Suppressor macrophage treated with lipopolysaccharide for 4 hours (primary cell): ENCODE measurements at regions not wholly inside any gene's neighbourhood (a gene's known extent, or its start where the extent isn't known, plus 50 kb on each side); places are given as distances from the start of the nearest gene placed in this dataset.
"Not testable (repeated sequence)": the region's sequence is repeated elsewhere in the genome, so short reads cannot be mapped to it uniquely, and the experiment has no call there.

Experiments used
- DNase-seq: peaks from one replicate; pipeline ENCODE4 v3.0.0-alpha.2; 2020

DNA sequence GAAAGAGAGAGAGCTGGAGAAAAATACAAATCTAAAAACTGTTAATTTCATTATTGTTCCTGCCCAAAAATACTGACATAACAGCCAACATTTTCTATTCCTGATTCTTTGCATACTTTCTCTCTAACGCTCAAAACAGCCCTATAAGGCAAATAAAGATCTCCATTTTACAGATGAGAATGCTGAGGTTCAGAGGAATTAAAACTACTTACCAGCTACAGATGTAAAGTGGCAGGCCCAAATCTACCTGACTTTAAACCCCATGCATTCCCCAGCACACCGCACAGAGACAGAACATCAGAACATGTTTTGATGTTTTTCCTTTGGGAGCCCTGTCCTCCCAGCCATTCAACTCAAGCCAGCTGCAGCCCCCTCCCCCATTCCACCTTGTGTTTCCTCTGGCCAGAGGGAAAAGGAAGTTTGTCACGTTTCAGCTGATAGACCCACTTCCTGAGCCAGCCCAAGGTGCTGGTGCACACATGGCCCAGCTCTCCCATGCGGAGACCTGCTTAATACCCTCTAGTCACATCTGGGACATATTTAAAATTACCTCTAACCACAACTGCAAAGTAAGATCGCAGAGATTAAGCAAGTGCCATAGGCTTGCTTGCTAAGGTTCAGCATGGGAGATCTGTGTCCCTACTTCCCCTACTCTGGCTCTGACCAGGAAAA lies 133.1 kb upstream of the NFIA start:
- no peak for DNase-seq

DNA sequence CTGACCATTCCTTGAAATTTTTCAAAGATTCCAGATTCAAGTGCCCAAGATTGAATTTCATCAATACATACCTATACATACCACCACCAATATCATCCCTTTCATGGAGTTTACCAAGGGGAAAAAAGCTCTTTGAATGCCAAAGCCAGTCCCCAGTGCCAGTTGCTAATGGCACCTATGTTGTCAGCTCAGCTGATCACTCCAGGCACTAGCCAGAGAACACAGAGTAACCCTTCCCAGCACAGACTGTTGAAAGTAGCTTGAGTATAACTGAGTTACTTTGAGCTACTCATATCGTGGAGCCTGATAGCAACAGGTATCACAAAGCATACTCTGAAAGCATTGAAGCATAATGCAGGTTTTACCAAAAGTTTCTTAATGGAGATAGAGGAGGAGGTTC lies 133.9 kb upstream of the NFIA start:
- no peak for DNase-seq

DNA sequence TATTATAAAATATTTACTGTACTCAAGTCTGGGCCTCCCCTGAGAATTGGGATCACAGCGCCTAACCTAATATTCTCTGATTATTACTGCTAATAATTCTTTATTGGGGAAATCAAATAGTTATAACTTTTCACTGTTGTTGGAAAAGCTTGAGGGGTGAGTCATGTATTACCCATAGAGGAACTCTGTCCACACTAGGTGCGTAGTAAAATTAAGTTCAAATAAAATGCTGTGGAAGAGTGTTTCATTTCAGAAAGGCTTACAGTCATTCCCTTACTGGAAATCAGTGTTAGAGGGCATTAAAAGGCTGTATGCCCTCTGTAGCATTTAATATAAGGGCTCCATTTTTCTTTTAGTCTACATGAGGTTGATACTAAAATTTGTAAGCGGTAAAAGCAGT lies 135.0 kb upstream of the NFIA start:
- no peak for DNase-seq

DNA sequence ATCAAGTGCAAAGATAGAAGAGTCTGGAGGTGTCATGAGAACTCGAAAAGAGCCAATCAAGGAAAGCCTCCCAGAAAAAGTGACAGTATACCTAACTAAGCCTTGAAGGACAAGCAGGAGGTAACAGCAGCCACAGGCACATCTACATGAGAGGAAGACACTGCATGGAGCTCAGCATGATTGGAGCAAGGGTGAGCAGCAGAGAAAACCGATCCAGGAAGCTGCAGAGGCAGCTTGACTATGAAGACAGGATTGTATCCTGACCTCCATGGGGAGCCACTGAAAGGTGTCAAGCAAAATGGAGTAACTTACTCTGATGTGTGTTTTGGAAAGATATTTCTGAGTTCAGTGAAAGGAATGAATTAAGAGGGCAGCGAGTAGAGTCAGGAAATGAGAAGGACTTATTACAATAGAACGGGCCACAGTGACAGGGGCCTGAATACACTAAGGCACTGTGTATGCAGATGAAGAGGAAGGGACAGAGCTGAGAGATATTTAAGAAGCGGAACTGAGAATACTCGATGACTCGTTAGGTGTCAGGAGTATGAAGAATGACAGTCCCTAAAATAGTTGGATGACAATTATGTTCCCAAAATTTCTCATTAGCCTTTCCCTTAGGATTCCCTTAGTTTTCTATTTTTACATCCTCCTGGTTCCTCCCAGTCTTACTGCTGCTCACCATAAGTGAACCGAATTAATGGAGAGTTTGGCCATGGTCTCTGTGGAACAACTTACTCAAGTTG lies 139.3 kb upstream of the NFIA start:
- peak; percentile 59 for DNase-seq

DNA sequence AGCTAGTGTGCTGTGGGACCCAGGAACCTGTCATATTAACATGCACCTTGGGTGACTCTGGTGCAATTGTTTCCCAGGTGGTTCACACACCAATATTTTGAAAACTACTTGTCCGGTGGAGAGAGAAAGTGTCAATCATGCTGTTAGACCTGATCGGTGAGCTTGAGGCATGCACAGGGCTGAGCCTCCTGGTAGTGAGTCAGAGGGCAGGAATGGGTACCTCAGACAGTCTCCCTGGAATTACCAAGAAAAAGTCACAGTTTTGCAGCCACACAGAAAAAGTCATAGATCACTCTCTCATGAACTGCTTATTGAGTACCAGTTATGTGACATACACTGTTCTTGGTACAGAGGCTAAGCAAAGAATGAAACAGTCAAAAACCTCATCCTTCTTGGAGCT lies 140.1 kb upstream of the NFIA start:
- no peak for DNase-seq

DNA sequence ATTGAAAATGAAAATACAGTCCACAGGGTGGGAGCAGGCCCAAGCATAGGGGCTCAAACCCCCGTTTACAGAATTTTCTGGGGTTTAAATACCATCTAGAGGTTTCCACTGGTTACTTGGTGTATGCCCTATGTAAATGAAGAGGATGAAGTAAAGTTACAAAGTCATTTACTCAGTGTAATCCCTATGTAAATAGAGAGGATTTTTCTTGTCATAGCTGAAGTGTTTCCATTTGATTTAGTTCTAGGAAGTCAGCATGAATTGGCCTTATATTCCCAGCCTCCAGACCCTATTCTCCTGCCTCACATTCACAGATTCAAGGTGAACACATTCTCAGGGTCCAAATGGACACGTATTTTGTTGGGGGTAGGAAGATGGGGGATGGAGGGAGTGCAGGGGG lies 141.7 kb upstream of the NFIA start:
- DNase-seq: not testable (repeated sequence)

DNA sequence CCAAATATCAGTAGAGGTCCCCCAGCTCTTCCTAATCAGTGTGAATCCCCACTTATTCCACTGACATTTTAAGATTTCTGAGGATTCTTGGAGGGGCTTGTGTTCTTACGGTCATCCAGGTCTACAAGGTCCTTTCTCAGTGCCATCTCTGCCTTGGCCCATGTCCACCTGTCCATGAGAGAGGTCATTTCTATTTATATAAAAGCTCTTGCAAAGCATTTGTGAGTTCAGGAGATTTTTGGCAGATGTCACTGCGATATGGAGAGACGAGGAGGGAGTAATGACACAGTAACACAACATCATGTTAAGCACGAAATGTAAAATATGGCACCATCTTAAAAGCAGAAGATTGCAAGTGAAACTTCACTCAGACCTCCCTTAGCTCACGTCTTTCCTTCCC lies 144.6 kb upstream of the NFIA start:
- DNase-seq: no peak

DNA sequence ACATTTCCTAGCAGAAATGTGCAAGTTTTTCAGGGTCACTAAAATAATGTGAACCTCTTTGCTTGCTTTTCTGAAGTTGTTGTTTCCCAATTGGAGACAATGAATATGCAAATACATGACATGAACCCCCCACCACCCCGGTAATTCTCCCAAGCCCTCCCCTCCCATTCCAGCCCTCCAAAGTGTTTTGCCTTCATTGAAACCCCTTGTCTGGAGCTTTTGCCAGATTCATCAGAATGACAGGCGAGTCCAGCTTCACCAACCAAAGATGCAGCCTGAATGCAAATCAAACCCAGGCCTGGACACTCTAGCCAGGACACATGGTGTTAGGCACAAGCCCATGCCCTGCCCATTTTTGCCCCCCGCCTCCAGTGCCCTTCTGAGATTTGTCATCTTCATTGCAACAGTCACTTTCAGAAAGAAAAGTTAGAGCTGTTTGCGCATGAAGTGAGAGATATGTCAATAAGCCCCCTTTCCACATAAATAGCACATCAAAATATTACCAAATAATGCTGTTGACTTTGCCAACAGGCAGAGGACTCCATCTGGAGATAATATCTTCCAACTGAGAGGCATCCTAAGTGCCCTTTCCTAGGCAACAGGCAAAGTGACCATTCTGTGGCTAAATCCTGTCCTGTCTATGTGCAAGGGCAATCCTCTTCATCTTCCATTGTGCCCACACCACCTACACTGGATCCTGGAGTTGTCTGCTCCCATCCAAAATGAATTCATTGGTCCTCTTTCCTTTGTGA lies 145.6 kb upstream of the NFIA start:
- no peak for DNase-seq

DNA sequence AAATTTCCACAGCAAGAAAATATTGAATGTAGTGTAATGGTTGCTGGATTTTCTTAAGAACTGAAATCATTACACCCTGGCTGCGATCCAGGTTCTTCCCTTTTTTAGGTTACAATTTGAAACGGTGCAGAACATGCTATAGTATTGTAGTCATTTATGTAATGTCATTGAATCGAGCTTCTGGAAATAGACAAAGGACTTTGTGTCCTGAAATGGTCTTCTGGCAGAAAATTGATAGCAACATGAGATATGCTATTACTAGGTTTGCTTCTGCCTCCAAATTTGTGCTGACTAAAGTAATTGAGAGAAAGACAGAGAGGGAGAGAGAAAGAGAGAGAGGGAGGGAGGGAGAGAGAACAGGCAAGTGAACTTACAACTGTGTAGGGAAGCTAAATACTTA lies 146.2 kb upstream of the NFIA start:
- no peak for DNase-seq

DNA sequence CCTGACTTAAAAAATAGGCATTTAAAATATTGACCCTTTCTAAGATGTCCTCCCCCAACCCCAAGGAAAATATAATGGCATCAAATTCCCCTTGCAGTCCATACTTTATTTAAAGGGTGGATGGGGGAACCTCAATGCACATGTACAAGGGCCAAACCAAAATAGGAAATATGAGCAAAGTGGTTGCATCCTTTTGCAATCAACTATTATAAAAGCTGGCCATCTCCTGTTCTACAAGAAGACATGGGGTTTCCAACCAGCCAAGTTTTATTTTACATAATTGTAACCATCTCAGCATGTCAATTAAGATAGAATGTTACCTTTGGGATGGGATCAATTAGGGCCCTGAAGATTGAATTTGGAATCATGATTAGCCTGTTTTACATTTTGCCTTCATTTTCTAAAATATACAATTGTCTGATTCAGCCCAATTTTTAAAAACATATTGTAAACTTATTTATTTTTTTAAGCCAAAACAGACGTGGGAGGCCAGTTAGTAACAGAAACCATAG lies 146.7 kb upstream of the NFIA start:
- DNase-seq: no peak

DNA sequence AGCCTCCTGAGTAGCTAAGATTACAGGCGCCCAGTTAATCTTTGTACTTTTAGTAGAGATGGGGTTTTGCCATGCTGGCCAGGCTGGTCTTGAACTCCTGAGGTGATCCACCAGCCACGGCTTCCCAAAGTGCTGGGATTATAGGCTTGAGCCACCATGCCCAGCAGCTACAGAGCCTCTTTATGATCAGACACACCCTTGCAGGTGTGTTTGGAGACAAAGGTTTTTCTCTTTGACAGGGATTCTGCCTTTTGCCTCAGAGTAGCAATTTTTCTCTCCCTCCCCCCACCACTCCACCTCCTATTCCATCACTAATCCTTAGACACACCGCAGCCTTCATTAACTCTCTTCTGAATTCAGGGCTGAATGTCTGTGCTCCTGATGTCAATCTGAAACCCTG lies 152.2 kb upstream of the NFIA start:
- no peak for DNase-seq

DNA sequence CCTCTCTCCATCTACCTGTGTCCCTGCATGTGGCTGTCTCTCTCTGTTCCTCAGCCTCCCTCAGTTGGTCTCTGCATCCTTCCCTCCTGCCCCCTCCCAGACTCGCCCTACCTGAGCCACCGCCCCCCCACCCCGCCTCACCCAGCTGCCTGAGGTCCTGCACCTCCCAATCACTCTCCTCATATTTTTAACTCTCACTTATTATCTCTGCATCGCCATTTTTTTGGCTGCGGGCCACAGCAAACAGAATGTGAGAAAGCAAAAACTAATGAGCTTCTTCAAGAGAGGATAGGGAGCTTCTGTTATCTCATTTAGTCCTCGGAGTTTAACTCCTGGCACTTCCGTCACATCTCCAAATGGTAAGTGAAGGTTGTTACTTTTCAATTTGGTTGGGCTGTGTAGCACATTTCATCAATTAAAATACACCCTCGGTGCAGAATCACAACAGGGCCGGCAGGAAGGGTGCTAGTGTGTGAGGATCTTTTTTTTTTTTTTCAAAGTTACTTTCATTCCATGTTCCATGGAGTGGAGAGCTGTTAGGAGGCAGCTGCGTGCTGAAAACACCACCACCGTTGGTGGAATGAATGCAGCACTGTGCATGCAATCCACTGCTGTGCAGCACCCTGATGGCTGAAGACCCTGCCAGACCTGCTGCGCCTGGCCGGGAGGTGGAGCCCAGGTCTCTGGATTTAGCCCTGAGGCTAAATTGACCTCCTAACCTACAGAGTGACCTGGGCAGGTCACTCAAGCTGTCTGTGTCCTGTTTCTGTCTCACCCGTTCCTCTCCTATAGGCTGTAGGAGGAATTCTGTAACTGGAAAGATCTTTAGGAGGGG lies 157.2 kb upstream of the NFIA start:
- no peak for DNase-seq

DNA sequence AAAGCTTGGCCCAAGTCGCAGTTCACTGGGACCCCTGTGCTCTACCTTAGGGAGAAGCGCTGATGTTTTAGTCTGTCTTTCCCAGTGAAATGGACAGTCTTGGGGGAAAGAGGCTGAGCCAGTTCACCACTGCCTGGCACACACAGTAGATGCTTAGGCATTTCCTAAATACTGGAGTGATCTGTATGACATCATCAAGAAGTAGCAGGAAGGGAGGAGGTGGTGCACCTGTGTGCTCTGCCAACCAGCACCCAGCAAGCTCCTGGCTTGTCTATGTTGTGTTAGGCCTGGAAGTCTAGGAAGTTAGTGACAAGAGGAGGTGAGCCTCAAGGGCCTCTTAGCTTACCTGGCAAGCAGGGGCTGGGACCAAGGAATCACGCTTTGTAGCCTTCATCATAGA lies 158.2 kb upstream of the NFIA start:
- no peak for DNase-seq

DNA sequence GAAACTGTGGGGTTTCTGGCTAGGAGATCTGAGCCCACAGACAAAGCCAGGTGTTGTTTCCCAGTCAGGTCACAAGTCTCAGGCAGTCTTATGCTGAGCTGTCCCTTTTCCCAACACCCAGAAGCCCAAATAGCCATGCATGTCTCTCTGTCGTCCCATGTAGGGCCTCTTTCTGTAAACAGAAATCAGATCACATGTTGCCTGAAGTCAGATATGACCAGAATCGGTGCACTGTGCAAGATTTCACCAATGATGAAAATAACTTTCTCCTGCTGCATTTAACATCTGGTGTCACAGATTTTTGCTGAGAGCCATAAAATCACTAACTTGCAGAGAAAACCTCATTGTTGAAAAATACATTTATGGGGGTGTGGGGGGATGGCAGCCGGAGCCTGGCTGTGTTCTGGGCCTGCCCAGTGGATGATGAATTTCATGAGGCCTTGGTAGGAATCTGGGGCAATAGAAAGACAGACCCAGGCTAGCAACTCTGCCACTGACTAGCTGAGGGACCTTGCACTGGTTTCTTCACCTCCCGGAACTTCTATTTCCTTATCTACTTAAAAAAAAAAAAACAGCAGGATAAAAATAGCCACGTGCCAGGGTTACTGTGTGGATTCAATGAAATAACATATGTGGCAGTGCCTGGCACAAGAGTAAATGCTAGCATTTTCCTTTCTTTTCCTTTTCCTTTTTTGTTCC lies 158.8 kb upstream of the NFIA start:
- DNase-seq: no peak

DNA sequence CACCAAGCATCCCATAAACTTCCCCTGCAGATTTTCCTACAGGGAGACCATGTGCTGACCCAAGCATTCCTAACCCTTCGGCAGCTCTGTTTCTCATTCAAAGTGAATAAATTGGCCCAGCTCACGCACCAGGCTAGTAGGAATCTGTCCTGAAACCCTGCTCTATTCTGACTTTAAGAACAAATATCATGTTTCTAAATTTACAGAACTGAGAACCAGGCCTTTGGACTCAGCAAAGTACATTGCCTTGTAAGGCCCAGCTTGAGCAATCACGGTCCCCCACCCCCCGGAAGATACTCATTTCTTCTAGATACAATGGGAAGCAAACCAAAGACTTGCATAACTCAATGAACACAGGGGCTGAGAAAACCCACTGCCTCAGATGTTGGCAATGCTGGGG lies 160.1 kb upstream of the NFIA start:
- peak; percentile 76 for DNase-seq

DNA sequence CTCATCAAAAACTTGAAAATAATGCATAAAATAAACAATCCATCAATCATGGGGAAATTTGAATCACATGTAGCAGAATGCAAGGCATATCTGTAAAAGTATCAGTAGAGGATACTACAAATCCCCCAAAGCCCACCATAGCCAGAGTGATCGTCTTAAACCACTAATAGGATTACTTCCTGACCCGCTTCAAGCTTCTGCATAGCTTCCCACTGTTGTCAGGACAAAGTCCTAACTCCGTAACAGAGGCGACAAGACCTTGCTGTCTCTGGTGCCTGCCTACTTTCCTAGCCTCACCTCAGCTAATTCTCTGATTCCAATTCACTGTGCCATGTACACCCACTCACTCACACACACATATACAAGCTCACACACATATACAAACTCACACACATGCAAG lies 161.2 kb upstream of the NFIA start:
- DNase-seq: no peak

DNA sequence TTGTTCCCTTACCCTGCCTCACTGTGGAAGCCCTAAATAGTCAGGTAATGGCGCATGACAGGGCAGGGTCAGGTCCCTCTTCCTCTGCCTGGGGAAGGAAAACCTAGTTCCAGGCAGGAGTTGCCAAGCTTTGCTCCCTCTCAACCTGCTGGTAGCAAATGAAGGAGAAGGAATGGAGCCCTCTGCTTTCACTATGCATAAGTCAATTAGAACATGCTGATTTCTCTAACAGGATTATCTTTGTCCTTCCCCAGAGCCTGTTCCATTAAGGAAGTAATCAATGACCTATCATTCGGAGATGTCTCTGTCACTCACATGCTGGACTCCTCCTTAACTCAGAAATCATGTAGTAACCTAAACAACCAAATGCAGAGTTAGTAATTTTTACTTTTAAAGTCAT lies 161.8 kb upstream of the NFIA start:
- no peak for DNase-seq

DNA sequence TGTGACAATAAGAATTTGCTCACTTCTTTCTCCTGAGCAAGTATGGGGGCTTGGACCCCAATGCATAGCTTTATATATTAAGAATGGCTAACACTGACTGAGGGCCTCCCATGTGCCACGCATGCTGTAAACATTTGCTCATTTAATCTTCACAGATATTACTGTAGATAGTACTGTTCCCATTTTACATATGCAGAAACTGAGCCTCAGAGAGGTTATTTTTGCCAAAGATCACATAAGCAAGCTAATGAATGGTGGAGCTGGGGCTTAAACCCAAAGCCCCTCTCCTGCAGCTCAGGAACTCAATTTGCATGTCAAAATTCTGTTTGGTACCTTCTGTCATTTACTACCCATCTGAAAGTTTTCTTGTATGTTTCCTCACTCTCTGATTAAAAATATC lies 163.5 kb upstream of the NFIA start:
- DNase-seq: no peak

DNA sequence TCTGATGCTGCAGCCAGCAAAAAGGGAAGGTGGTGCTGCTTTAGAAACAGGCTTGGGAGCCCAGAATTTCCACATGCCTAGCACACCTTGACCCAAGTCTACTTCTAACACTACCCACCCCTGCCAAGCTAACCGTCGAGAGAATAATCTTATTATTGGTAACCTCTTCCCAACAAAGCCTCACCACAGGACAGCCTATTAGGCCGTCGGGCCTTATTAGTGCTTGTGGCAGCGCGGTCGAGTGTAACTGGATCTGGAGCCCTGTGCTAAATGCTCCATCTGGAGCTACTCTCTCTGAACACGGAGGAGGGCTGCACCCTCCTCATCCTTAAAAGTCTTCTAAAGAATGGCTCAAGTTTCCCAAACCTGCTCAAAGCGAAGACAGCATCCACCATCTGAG lies 165.5 kb upstream of the NFIA start:
- no peak for DNase-seq

DNA sequence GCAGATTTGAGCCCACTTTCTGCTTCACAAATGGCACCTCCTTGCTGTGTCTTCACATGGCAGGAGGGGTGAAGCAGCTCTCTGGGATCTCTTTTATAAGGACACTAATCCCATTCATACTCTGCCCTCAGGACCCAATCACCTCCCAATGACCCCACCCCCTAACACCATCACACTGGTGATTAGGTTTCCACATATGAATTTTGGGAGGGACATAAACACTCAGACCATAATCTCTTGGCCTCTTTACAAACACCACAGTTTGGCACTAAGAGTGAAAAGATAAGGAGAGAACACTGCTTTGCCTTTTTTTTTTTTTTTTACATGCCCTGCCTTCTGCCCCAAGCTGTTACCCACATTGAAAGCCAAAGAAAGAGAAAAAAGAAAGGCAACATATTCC lies 166.2 kb upstream of the NFIA start:
- no peak for DNase-seq

DNA sequence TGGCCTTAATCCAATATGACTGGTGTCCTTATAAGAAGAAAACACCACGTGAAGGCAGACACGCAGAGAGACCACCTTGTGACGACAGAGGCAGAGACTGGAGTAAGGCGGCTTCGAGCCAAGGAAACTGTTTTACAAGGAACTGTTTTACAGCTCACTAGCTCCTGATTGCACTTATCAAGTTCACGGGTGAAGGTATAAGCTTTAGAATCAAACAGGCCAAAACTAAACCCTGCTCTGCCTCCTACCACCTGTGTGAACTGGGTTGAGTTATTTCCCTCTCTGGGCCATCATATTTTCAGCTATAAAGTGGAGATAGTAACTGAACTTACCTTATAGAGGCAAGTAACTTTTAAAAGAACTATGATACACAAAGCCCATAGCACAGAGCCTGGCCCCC lies 166.9 kb upstream of the NFIA start:
- no peak for DNase-seq

DNA sequence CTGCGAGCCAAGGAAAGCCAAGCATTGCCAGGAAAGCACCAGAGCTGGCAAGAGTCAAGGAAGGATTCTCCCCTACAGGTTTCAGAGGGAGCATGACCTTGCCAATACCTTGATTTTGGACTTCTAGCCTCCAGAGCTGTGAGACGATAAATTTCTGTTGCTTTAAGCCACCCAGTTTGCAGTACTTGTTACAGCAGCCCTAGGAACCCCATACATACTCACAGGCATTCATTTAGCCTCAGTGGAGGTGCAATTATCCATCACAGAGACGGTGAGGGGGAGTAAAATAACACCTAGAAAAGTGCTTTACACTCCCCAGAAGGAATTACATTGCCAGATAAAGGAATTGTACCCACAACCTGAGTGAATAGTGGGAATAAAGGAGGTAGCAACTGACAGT lies 167.4 kb upstream of the NFIA start:
- DNase-seq: no peak
